ENCODE measurements at regions not wholly inside any gene's neighbourhood (a gene's known extent, or its start where the extent isn't known, plus 50 kb on each side); places are given as distances from the start of the nearest gene placed in this dataset.

GRCh38 chr5:68652534-68652965 is 437.0 kb downstream of the PIK3R1 start:
- H3K4me1 ChIP-seq, result no peaks in the 10 kb centered on the region
- no peaks in the 10 kb centered on the region for H3K36me3 ChIP-seq
- no peak overlapping the region for H3K27ac ChIP-seq
- no peaks in the 10 kb centered on the region for H3K27me3 ChIP-seq (ENCODE audit: low read depth)
- no peak overlapping the region for H3K4me3 ChIP-seq
- ATAC-seq, result no peak
- no peak for DNase-seq
- intact Hi-C loops (cut with DNase I), result no loop called here
- no peaks in the 10 kb centered on the region for H3K9me3 ChIP-seq
- TF ChIP-seq, protein P1, sequence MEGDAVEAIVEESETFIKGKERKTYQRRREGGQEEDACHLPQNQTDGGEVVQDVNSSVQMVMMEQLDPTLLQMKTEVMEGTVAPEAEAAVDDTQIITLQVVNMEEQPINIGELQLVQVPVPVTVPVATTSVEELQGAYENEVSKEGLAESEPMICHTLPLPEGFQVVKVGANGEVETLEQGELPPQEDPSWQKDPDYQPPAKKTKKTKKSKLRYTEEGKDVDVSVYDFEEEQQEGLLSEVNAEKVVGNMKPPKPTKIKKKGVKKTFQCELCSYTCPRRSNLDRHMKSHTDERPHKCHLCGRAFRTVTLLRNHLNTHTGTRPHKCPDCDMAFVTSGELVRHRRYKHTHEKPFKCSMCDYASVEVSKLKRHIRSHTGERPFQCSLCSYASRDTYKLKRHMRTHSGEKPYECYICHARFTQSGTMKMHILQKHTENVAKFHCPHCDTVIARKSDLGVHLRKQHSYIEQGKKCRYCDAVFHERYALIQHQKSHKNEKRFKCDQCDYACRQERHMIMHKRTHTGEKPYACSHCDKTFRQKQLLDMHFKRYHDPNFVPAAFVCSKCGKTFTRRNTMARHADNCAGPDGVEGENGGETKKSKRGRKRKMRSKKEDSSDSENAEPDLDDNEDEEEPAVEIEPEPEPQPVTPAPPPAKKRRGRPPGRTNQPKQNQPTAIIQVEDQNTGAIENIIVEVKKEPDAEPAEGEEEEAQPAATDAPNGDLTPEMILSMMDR (IDR thresholded peaks at IDR 0.05), result no peak

DNA sequence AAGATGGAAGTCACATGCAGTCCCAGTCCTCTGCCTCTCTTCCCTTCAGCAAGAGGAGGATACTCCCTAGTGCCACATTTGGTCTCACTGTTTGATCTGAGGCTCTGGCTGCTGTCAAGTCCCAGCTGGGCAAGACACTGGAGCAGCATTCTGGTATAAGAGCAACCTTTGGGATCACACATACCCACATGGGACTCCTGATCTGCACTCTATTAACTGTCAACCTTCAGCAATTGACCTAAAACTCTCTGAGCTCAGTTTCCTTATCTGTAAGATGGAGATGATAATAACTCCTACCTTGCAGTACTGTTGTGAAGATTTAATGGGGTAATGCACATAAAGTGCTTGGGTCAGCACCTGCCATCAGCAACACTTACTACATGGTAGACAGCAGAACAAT is 437.9 kb downstream of the PIK3R1 start:
- no peak for ATAC-seq
- intact Hi-C loops (cut with DNase I), result no loop called here
- TF ChIP-seq, protein P1 (IDR thresholded peaks at IDR 0.05), result no peak
- no peak for DNase-seq
- Histone ChIP-seq H3K4me3 (no peak overlapping the region), H3K9me3 (no peaks in the 10 kb centered on the region), H3K4me1 (no peaks in the 10 kb centered on the region), H3K36me3 (no peaks in the 10 kb centered on the region), H3K27ac (no peak overlapping the region), H3K27me3 (ENCODE audit: low read depth) (no peaks in the 10 kb centered on the region)

- no peak for DNase-seq
- intact Hi-C loops (cut with DNase I), result no loop called here
- Histone ChIP-seq H3K36me3 (no peaks in the 10 kb centered on the region), H3K4me3 (no peak overlapping the region), H3K4me1 (no peaks in the 10 kb centered on the region), H3K27me3 (ENCODE audit: low read depth) (no peaks in the 10 kb centered on the region), H3K27ac (no peak overlapping the region), H3K9me3 (no peaks in the 10 kb centered on the region)
- TF ChIP-seq, protein P1 (IDR thresholded peaks at IDR 0.05), result no peak
- no peak for ATAC-seq
These were observed 436.5 kb upstream of the SLC30A5 start for GRCh38 chr5:68657055-68657961.

DNA sequence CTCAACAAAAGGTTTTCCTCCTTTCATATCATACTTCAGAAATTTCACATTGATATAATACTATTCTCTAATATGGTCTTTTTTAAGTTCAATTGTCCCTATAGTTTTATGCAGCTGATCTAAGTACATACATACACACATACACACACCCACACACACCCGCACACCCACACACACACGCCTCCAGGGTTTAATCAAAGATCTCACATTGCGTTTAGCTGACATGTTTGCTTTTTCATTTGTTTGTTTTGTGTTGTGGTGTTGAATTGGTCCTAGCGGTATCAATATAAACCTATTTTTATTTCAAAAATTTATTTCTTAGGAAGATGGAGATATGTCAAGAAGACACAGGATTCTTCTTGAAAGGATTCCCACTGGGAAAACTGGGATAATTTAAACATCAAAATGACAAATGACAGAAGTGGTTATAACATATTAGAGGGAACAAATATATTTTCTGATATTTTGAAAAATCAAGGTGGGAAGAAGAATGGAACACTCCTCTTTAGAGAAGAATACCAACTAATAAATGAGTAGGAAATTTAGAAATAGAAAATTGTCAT is 434.9 kb upstream of the SLC30A5 start:
- no peak overlapping the region for H3K27ac ChIP-seq
- DNase-seq (no peak), ATAC-seq (no peak)
- no peaks in the 10 kb centered on the region for H3K9me3 ChIP-seq
- H3K36me3 ChIP-seq, result no peaks in the 10 kb centered on the region
- no peak overlapping the region for H3K4me3 ChIP-seq
- TF ChIP-seq, protein P1 (IDR thresholded peaks at IDR 0.05), result no peak
- intact Hi-C loops (cut with DNase I), result no loop called here
- no peaks in the 10 kb centered on the region for H3K27me3 ChIP-seq (ENCODE audit: low read depth)
- H3K4me1 ChIP-seq, result no peaks in the 10 kb centered on the region

- Histone ChIP-seq H3K9me3 (no peaks in the 10 kb centered on the region), H3K36me3 (no peaks in the 10 kb centered on the region), H3K4me3 (no peak overlapping the region), H3K4me1 (no peaks in the 10 kb centered on the region), H3K27me3 (ENCODE audit: low read depth) (no peaks in the 10 kb centered on the region), H3K27ac (no peak overlapping the region)
- ATAC-seq, result no peak
- DNase-seq, result no peak
- TF ChIP-seq, protein P1 (IDR thresholded peaks at IDR 0.05), result no peak
- intact Hi-C loops (cut with DNase I), result no loop called here
These were observed 433.9 kb upstream of the SLC30A5 start for GRCh38 chr5:68659881-68660280.

Data from lower lobe of right lung (tissue), 2 donors.